ENCODE measurements at regions not wholly inside any gene's neighbourhood (a gene's known extent, or its start where the extent isn't known, plus 50 kb on each side); places are given as distances from the start of the nearest gene placed in this dataset.

DNA sequence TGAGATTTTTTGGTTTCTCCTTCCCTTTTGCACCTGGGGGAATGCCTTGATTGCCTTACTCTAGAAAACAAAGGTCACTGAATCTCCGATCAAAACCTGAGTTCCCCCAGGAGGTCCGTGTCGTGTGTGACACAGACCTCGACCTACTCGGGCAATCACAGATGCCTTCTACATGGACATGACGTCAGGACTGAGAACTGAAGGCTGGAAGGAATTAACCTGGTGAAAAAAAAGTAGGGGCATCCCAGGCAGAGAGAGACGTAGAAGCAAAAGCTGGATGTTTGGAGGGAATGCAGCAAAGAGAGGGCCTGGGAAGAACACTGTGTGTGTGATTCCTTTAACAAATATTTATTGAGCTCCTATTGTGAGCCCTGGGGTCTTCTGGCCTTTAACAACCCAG is 178.0 kb downstream of the PRDM2 start:
- no peak for DNase-seq (ENCODE audit: low spot score)

DNA sequence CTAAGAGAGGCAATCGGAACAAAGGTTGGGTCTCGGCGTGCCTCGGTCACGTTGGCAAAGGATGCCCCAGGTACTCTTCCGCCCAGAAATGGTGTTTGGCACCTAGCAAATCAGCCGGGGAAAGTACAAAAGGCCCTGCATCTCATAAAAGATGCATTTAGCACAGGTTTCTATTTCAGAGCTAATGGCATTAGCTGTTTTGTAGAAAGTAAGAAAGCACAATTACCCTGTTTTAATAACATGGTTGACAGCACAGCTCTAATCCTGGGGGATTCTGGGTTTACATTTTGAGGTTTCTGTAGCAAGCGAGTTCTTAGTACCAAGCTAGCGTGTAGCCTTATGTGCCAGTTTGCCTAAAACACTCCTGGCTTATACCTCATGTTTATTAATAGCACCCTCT is 178.5 kb downstream of the PRDM2 start:
- DNase-seq (ENCODE audit: low spot score) = no peak

DNA sequence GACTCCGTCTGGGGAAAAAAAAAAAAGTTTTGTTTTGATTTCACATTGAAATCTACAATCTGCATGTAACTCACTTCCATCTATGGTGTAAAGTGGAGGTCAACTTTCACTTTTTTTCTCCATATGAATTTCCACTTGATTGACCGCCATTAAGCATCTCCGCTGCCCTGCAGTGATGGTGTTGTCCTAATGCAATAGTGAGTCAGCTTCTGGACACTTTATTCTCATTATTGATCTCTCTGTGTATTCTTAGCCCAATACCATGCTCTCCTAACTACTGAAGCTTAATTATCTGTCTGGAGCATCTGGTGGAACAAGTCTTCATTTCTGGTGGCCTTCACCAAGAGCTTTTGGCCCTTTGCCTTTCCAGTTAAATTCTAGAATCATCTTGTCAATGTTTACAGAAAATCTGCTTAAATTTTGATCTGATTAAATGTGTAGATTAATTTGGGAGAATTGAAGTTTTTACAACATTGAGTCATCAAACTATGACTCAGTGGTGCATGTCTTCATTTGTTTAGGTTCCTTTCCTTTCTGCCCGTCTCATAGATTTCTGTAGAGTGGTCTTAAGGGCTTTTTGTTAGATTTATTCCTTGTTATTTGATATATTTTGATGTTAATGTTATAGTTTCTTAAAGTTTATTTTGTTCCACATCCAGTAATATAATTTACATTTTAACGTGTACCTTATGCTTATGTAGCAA is 181.5 kb downstream of the PRDM2 start:
- no peak for DNase-seq (ENCODE audit: low spot score)

DNA sequence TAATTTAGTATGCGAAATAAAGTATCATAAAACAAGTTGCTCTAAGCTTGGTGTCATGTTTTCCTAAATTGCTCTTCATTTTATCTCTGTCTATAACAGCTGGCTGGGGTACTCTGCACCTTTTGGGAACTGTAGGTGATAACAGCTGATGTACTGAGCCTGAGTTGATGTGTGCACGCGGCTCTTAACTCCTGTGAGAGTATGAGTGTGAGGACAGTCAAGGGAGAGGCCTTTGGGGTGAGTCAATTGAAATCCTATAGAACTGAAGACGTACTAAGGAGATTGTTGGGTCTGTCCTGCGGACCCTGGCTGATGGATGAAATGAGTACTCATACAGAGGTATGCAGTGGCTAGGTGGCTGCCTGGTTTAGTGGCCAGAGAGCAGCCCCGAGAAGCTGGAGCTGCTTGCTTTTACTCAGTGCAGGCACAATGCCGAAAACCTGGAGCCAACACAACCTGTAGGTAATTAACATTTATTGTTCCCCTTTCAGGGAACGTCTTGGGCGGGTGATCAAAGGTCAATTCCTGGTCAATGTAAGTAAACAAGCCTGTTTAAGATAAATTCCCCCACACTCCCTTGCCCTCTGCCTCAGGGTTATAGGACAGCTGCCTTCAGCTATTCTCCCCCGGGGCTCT is 188.5 kb downstream of the PRDM2 start:
- no peak for DNase-seq (ENCODE audit: low spot score)

DNA sequence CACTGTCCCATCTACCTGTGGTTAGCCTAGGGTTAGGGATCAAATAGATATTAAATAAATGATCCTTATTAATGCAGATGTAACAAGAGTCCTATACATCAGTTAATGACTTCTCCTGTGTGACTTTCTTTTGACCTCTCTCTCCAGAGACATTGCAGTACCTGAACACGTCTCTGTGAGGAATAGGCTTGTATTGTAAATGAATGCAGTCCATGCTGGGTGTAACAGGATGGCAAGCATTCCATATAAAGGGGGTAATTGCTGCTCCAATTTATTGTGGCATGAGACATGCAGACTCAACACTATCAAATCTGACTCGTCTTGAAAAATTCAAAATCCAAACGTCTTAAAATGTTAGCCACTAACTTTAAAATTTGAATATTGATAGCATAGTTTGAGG is 189.5 kb downstream of the PRDM2 start:
- DNase-seq (ENCODE audit: low spot score) = no peak

DNA sequence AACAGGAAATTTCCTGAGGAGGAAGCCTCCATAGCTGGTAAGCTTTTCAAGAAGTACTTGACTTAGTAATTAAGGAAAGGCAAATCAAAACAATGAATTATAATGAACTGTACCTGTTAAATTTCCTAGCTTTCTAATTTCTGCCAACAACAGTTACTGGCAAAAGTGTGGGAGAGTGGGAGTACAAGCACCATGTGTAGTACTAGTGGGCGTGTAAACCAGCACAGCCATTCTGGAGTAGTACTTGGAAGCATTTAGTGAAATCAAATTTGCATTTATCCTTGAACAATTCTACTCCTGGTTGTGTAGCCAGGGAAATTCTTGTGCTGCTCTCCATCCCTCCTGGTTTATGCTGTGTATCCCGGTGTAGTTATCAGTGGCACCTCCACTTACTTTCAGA is 190.8 kb downstream of the PRDM2 start:
- DNase-seq (ENCODE audit: low spot score) = no peak

DNA sequence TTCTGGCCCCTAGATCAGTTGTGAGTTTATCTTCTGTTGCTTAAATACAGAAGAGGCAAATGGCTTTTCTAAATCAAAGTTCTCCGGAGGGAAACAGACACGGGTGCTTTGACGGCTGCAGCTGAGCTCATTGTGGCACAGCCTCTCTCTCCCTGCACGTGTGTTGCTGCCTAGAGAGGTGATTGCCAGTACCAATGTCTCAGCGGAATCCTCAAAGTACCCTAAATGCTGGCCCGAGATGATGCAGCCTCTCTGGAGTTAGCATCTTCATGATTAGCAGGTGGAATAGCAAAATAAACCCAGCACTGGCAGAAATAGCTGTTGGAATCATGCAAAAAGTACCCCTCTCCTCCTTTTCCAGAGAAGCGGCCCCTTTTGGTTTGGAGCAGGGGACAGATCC is 192.2 kb downstream of the PRDM2 start:
- no peak for DNase-seq (ENCODE audit: low spot score)

DNA sequence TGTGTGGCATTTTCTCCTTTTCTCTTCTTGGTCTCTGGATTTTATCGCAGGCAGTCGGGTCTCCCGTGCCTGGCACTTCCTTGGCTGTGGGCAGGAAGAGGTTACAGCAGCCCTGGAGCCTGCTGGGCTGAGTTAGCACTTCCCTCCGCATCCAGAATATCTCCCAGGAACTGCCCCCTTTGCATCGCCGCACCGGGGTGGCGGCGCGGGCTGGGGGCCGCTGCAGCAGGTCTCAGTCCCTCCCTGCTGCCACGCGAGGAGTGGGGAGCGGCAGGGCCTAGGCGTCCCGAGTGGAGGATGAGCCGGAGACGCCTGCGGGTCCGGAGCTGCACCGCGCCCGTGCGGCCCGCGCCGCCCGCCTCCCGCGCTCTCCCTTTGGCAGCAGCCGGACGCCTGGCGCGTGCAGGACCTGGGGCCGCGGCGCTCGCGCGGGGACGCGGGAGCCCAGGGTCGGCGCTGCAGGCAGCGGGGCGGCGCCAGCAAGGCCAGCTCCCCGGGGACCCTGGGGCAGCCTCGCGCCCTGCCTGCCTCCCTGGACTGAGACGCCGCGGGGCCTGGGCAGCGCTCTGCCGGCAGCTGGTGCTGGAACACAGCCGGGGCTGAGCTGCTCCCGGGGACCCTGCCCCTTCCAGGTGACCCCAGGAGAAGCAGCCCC is 192.8 kb downstream of the PRDM2 start:
- peak; percentile 11 for DNase-seq (ENCODE audit: low spot score)

DNA sequence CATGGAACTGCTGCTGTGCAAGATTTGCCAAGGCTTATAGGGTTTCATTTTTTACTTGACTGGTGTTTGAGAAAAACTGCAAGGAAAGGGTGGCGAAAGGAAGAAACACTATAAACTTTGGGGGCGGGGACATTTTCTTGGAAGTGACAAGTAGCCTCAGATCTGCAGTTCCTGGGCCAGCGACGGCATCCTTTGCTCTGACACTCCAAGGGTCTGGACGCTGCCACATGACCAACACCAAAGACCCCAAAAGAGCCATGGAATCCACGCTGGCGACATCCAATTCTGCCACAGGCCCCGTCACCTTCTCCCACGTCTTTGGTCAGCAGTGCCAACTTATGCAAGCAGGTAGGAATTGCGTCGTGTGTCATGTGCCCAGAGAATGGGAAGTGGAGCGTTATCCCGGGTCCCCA is 193.4 kb downstream of the PRDM2 start:
- DNase-seq (ENCODE audit: low spot score) = no peak

DNA sequence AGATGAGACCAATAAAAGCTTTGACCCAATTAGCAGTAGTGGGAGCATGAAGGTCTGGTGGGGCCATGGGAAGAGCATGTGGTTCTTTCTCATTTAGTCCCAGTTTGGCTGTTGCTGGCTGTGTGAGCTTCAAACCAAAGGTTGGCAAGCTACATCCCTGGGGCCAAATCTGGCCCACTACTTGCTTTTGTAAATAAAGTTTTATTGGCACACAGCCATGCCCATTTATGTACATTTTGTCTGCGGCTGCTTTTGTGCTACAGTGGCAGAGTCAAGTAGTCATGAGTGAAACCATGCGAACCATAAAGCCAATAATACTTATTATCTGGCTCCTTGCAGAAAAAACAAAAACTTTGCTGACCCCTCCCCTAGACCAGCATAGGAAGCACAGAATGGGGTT is 196.9 kb downstream of the PRDM2 start:
- DNase-seq (ENCODE audit: low spot score) = no peak

DNA sequence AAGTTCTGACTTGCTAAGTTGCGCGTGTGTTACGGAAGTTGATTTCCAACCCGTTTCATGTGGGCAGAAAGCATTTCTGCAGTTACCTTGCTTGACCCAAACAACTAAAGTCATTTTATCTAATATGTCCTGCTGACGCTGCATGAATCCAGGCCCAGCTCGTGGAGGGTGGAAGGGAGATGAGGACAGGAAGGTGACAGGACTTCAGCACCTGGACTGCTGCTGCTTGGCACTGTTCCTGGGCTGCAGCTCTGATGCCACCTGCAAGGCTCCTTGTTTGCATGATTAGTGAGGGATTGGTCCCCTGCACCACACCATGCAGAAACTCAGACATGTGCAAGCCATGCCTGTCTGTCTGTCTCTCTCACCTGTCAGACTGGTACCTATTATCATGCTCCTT is 198.4 kb downstream of the PRDM2 start:
- no peak for DNase-seq (ENCODE audit: low spot score)

DNA sequence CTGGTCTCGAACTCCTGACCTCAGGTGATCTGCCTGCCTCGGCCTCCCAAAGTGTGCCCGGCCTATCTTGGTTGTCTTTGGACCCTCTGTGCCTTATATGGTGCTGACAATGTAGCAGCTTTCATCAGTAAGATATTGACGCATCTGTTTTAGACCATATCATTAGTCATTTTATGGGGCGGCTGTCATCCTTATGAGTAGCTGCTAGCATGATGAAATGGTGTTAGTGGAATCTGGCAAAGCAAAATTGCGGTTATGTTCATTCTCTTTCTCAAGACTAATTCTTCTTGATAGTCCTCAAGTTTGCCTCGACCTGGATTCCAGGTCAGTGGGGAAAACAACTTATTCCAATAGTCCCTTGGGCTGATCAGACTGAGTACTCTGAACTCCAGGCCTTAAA is 199.9 kb downstream of the PRDM2 start:
- no peak for DNase-seq (ENCODE audit: low spot score)

DNA sequence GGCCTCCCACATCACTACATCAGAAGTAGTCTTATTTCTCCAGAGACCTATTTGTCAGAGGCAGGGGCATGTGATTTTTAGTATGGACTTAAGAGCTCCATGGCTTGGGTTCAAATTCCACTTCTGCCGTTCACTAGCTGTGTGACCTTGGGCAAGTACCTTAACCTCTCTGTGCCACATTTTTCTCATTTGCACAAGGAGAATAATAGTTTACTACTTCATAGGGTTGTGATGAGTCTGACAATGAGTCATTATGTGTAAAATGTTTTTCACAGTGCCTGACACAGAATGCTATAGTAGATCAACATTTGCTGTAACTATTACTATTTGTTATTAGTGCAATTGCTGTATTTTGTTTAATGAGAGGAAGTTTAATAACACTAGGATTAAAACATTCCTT is 200.6 kb downstream of the PRDM2 start:
- no peak for DNase-seq (ENCODE audit: low spot score)

DNA sequence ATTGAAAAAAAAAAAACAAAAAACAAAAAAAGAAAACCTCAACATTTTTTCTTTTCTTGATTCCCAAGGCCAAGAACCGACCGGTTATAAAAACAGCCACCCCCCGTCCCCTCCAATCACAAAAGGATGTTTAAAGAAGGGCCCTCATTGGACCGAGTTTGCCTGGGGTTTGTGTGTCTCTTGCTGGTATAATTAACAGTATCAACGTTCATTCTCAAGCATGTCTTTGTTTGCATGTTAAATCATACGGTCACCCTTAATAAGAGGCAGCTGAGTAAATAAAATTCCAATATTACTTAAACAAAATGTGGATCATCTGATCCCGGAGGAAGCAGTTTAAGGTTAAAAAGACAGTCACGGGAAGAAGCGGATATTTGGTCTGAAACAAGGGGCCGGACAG is 201.1 kb downstream of the PRDM2 start:
- DNase-seq (ENCODE audit: low spot score) = no peak

DNA sequence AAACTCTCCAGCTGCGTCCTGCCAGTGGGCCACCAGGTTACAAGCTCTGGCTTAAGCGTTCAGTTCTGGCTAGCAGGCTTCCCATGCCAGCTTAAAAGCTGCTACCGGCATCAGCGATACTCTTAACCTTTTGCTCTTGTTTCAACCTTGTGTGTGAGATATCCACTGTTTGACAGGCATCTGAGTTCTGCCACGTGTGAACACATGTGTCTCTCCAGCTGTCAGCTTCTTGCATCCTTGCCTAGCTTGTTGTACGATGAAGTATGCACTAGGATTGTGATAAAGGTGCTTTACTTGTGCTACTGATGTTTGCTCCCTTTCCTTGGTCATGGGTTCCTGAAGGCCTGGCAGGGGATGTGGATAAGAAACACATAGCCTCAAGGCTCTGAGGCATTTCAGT is 201.6 kb downstream of the PRDM2 start:
- no peak for DNase-seq (ENCODE audit: low spot score)

DNA sequence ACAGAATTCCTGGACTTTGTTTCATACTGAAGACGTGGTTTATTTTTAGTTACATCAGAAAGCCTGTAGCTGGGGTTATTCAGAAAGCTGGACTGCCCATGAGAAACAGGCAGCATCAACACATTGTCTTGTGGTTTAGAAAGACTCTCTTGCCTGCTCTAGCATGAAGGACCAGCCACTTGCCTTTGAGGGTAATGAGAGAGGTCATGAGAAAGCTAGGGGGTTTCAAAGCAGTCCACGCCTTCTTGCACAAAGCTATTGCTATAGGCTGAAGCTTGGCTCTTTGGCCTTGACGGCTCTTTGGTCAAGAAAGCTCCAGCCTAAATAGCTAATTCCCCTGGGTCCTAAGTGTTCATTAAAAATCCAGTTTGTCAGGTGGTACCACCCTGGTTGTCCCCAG is 208.1 kb downstream of the PRDM2 start:
- DNase-seq (ENCODE audit: low spot score) = no peak

DNA sequence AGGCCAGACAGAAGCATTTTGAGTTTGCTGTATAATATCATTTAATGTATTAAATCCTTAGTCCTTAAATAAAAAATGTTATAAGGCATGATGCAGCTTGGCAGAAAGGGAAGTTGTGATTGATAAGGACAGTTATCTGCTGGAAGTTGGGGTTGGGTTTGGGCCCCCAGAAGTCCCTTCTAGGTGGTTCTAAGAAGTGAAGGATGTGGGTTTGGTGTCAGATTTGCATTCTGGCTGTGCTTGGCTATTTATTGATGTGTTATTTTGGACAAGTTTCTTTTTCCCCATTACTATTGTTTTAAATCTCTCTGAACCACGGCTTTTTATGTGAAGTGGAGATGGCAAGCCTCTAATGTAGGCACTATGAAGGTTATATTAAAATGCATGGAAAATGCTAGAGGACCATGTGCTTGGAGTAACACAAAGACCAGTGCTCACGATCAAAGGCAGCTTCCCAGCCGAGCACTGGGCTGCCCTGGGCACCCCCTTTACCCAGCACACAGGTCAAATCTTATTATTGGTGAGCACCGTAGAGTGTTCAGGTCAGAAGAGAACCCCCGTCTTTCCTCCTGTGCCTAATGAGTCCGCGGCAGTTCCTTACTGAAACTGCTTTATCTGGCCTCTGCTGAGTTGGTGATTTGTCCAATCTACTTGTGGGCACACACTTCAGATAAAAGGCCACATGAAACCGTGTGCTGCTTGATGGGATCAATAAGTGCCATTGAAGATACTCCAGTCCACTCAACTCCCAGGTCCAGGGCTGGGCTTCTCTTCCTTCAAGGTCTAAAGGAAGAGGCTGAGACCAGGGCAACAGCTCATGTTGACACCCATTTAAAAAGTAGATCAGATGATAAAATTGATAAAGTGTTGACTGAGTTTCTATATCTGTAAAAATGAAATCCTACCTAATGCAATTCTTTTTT is 212.0 kb downstream of the PRDM2 start:
- no peak for DNase-seq (ENCODE audit: low spot score)

DNA sequence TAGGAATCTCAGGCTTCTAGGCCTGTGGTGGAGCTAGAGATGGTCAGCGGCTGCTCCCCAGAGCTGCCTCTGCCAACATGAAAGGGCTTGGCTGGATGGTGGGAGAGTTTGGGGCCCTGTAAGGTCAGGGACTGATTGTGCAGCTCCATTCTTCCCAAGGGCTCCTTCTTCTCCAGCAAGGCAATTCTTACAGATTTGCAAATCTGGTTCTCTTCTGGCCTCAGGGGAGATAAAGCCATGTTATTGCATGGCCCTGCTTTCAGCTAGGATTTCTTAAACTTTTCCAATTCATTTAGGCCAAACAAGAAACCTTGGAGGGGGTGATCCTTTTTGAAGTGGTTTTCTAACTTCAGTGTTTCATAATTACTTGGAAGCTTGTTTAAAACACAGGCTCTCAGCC is 213.4 kb downstream of the PRDM2 start:
- DNase-seq (ENCODE audit: low spot score) = no peak

DNA sequence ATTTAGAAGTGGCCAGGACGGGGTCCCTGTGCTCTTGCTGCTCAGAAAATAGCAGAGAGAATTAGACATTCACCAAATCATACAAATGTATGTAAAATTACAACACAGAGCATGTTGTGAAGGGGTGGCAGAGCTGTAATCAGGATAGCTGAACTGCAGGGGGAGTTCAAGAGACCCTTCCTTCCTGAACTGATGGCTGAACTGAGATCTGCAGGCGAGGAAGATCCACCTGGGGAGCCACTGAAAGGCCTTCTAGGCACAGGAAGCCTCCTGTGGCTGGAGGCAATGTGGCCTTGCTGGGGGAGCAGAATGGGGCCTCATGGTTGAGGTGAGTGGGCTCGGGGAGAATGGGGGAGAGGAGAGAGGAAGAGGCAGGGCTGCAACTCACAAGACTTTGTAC is 216.5 kb downstream of the PRDM2 start:
- DNase-seq (ENCODE audit: low spot score) = no peak

DNA sequence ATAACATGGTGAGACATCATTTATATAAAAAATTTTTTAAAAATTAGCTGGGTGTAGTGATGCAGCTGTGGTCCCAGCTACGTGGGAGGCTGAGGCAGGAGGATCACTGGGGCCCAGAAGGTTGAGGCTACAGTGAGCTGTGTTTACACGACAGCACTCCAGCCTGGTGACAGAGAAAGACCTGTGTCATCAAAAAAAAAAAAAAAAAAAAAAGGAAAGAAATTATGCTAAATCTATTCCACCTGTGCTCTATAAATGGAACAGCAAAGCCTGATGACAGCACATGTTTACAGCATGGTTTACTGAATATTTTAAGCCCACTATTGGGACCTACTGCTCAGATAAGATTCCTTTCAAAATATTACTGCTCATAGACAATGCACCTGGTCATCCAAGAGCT is 217.6 kb downstream of the PRDM2 start:
- DNase-seq (ENCODE audit: low spot score) = no peak

DNA sequence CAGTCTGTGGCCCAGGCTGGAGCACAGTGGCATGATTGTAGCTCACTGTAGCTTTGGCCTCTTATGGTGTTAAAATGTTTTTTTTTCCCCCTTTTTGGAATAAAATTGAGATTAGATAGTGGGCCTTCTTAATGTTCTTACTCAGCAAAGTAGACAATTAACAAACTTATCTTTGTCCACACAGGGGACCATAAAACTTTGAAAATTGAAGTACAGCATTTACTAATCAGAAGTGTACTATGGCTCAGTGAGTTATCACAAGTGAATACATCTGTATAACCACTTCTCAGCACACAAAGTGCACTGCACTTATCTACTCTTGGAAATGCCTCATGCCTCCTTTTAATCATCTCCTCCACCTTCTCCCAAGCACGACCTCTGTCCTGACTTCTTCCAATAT is 218.9 kb downstream of the PRDM2 start:
- no peak for DNase-seq (ENCODE audit: low spot score)

DNA sequence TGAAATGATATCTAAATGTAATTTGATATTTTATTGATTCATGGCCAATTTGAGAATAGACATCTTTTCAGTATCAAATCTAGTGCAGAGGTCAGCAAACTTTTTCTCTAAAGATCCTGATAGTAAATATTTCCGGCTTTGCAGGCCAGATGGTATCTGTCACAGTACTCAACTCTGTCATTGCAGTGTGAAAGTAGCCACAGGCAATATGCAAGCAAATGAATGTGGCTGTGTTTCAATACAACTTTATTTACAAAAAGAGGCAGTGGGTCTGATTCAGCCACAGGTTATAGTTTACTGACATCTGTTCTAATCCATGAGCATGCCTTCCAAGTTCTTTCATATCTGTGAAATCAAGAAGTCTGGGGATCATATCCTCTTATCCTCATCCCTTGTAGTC is 221.2 kb downstream of the PRDM2 start:
- DNase-seq (ENCODE audit: low spot score) = no peak
